GM06990 (cell line): ENCODE measurements at regions not wholly inside any gene's neighbourhood (a gene's known extent, or its start where the extent isn't known, plus 50 kb on each side); places are given as distances from the start of the nearest gene placed in this dataset.

Experiments used
- DNase-seq: peaks from one replicate; pipeline ENCODE4 v3.0.0-alpha.2; 2011; ENCODE audit not compliant: insufficient read length; ENCODE audit errors: extremely low read depth
- H3K27me3 ChIP-seq: replicated peaks from 2 replicates; pipeline ENCODE4 v1.6.0; 2011; ENCODE audit warnings: low read length; ENCODE audit not compliant: control insufficient read depth, insufficient read depth
- H3K36me3 ChIP-seq: 2 replicates; pipeline ENCODE4 v1.5.1; 2011; ENCODE audit warnings: low read length; ENCODE audit not compliant: control insufficient read depth, insufficient read depth
- H3K4me3 ChIP-seq: replicated peaks from 2 replicates; pipeline ENCODE4 v1.5.1; 2011; ENCODE audit warnings: low read depth, mild to moderate bottlenecking, control low read depth, low read length
- CTCF ChIP-seq: IDR thresholded peaks from 2 replicates; pipeline ENCODE4 v1.5.1; 2011; ENCODE audit warnings: low read length, control low read depth, mild to moderate bottlenecking, inconsistent platforms; ENCODE audit not compliant: insufficient read depth, poor library complexity, severe bottlenecking

- no peak for TF ChIP-seq CTCF
- DNase-seq = no peak
- no peaks in the 10 kb centered on the region for H3K36me3 ChIP-seq
- peaks cover 2% of the 10 kb centered on the region; the same call in 1 of the 2 replicates for H3K27me3 ChIP-seq
- H3K4me3 ChIP-seq = no peak overlapping the region
Measured at GRCh38 chr13:50400035-50400726, 384.9 kb downstream of the KCNRG start.

- peaks cover 2% of the 10 kb centered on the region; the same call in 1 of the 2 replicates for H3K27me3 ChIP-seq
- H3K4me3 ChIP-seq = no peak overlapping the region
- no peak for TF ChIP-seq CTCF
- DNase-seq = no peak
- no peaks in the 10 kb centered on the region for H3K36me3 ChIP-seq
Measured at GRCh38 chr13:50401049-50401505, 385.8 kb downstream of the KCNRG start.

- no peak for DNase-seq
- TF ChIP-seq CTCF = no peak
- Histone ChIP-seq H3K27me3 (peaks cover 2% of the 10 kb centered on the region; the same call in 1 of the 2 replicates), H3K4me3 (no peak overlapping the region), H3K36me3 (no peaks in the 10 kb centered on the region)
Measured at GRCh38 chr13:50401721-50402465, 386.6 kb downstream of the KCNRG start.

- Histone ChIP-seq H3K36me3 (no peaks in the 10 kb centered on the region), H3K27me3 (peaks cover 2% of the 10 kb centered on the region; the same call in 1 of the 2 replicates), H3K4me3 (no peak overlapping the region)
- TF ChIP-seq CTCF = no peak
- no peak for DNase-seq
Measured at GRCh38 chr13:50403311-50403710, 388.1 kb downstream of the KCNRG start.

- H3K36me3 ChIP-seq = no peaks in the 10 kb centered on the region
- no peak overlapping the region for H3K4me3 ChIP-seq
- no peak for TF ChIP-seq CTCF
- H3K27me3 ChIP-seq = peaks cover 2% of the 10 kb centered on the region; the same call in 1 of the 2 replicates
- DNase-seq = no peak
Measured at GRCh38 chr13:50404116-50404515, 388.9 kb downstream of the KCNRG start.
